ENCODE measurements at regions not wholly inside any gene's neighbourhood (a gene's known extent, or its start where the extent isn't known, plus 50 kb on each side); places are given as distances from the start of the nearest gene placed in this dataset.

DNA sequence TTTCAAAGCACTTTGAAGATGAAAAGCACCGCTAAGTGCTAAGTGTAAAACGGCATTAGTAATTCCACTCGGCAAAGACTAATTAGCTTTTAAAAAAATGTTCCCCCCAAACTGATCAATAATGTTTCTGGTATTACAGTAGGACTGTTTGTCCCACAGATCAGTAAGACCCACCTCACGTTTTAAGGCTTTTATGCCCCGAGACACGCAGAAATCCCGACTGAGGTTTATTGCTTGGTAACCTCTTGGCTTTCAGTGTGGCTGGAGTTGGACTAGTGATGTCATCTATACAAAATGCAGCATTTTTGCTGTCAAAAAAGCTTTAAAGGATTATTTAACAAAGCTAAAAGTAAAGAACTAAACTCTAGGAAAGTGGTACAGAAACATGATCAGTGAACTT, 414.6 kb upstream of the PSMD7 start:
- no peak overlapping the region for H3K9ac ChIP-seq (ENCODE audit: low read depth, low read length)
- no peaks in the 10 kb centered on the region; the same call in 1 of the 2 replicates for H3K4me1 ChIP-seq (ENCODE audit: insufficient read depth, low read length)
- no peak overlapping the region for H3K4me3 ChIP-seq (ENCODE audit: low read length)
- no peaks in the 10 kb centered on the region for H3K36me3 ChIP-seq (ENCODE audit: insufficient read depth, low read length)
- H3K9me3 ChIP-seq (ENCODE audit: insufficient read depth, low read depth, low read length): no peaks in the 10 kb centered on the region
- WGBS: 90% methylated on average over 7 of the region's 7 CpGs
- H3K27ac ChIP-seq (ENCODE audit: low read depth, low read length): no peak overlapping the region
- no peaks in the 10 kb centered on the region for H3K27me3 ChIP-seq (ENCODE audit: insufficient read depth, low read length)

DNA sequence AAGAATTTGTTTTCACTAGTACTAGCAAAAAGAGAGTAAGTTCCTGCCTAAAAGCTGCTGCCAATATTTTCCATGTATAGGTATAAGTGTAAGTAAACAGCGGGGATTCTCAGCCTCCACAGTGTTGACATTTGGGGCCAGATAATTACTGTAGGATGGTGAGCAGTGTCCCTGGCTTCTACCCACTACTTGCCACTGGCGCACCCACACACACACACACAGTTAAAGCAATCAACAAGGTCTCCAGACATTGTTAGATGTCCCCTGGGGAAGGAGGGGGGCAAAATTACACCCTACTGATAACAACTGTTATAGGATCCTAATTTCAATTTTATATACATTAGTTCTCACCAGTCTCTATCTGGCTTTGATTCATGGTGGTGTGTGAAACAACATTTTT, 417.0 kb upstream of the PSMD7 start:
- Histone ChIP-seq H3K4me1 (ENCODE audit: insufficient read depth, low read length) (peaks cover 7% of the 10 kb centered on the region; the same call in 1 of the 2 replicates), H3K9me3 (ENCODE audit: insufficient read depth, low read depth, low read length) (no peaks in the 10 kb centered on the region)
- WGBS: 83% methylated on average over 2 of the region's 2 CpGs

DNA sequence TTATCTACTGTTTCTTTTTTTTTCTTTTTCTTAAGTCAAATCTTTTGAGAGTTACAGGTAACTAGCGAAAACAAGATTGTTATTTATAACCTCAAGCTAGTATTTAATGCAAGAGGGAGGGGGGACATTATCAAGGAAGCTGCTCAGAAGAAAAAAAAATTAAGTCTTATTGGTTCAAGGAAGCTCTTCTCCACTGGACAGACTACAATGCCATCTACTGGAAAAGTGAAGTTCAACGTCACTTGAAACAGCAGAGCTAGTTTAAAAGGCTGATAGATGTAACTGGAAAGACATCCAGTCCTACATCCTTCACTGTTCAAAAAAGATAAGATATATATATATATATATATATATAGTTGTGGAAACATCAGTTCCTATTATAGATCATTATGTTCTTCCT, 418.0 kb upstream of the PSMD7 start:
- Histone ChIP-seq H3K27ac (ENCODE audit: low read depth, low read length) (no peak overlapping the region), H3K4me3 (ENCODE audit: low read length) (no peak overlapping the region), H3K9me3 (ENCODE audit: insufficient read depth, low read depth, low read length) (no peaks in the 10 kb centered on the region), H3K9ac (ENCODE audit: low read depth, low read length) (no peak overlapping the region), H3K4me1 (ENCODE audit: insufficient read depth, low read length) (peaks cover 7% of the 10 kb centered on the region; the same call in 1 of the 2 replicates), H3K36me3 (ENCODE audit: insufficient read depth, low read length) (no peaks in the 10 kb centered on the region), H3K27me3 (ENCODE audit: insufficient read depth, low read length) (no peaks in the 10 kb centered on the region)
- WGBS: 30% methylated on average over 1 of the region's 2 CpGs

More for the DNA sequence above, 417.0 kb upstream of the PSMD7 start:
- H3K27me3 ChIP-seq (ENCODE audit: insufficient read depth, low read length): no peaks in the 10 kb centered on the region
- no peak overlapping the region for H3K4me3 ChIP-seq (ENCODE audit: low read length)
- no peak overlapping the region for H3K27ac ChIP-seq (ENCODE audit: low read depth, low read length)
- H3K9ac ChIP-seq (ENCODE audit: low read depth, low read length): no peak overlapping the region
- H3K36me3 ChIP-seq (ENCODE audit: insufficient read depth, low read length): no peaks in the 10 kb centered on the region

DNA sequence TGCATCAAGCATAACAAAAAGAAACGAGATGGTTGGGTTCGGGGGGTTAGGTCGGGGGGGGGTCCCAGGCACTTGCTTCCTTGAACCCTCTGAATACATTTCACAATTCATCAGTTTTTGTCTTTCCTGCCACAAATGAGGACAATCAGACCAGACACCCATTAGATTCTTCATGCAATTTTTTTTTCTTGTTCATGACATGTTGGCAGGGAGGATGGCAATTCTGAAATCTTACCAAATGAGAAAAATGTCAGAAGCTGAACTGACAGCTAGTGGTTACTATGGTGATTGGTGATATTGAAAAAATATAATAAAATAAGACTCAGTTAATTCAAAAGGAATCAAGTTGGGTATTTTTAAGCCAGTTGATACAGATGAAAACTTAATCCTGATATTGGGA, 419.5 kb upstream of the PSMD7 start:
- no CpG with 5 or more reads among the region's 3 CpGs for WGBS
- H3K4me3 ChIP-seq (ENCODE audit: low read length): no peak overlapping the region
- no peaks in the 10 kb centered on the region for H3K9me3 ChIP-seq (ENCODE audit: insufficient read depth, low read depth, low read length)
- H3K27ac ChIP-seq (ENCODE audit: low read depth, low read length): no peak overlapping the region
- H3K27me3 ChIP-seq (ENCODE audit: insufficient read depth, low read length): no peaks in the 10 kb centered on the region
- no peaks in the 10 kb centered on the region for H3K36me3 ChIP-seq (ENCODE audit: insufficient read depth, low read length)
- H3K4me1 ChIP-seq (ENCODE audit: insufficient read depth, low read length): peaks cover 7% of the 10 kb centered on the region; the same call in 1 of the 2 replicates
- no peak overlapping the region for H3K9ac ChIP-seq (ENCODE audit: low read depth, low read length)

DNA sequence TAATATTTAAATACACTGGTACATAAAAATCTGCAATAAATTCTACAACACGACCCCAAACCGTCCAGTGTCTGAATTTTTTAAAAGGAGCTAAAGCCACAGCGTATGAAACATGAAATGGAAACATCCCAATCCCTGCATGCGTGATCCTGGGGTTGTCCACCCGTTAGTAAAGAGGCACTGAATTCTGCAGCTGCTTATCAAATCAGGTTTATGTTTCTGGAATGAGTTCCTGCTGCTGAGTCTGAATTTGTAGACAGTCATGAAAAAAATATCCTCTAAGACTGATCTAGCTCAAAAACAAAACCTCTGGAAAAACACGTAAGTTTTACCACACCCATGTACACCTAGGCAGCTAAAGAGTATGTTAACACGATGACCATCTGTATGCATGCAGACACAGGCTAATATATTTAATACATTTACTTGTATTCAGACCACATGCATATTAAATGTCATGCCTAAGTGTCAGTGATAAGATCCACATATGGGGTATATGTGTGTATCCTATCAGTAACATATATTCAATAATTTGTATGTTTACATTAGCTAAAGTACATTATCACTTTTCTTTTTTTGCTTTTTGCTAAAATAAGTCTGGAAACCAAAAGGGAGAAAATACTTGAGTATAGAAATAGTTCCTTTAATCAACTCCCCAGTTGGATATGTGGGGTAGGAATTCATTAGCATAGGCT, 420.5 kb upstream of the PSMD7 start:
- no peak overlapping the region for H3K9ac ChIP-seq (ENCODE audit: low read depth, low read length)
- H3K9me3 ChIP-seq (ENCODE audit: insufficient read depth, low read depth, low read length): no peaks in the 10 kb centered on the region
- H3K4me3 ChIP-seq (ENCODE audit: low read length): no peak overlapping the region
- H3K27ac ChIP-seq (ENCODE audit: low read depth, low read length): no peak overlapping the region
- H3K27me3 ChIP-seq (ENCODE audit: insufficient read depth, low read length): no peaks in the 10 kb centered on the region
- no peaks in the 10 kb centered on the region for H3K36me3 ChIP-seq (ENCODE audit: insufficient read depth, low read length)
- peaks cover 7% of the 10 kb centered on the region; the same call in 1 of the 2 replicates for H3K4me1 ChIP-seq (ENCODE audit: insufficient read depth, low read length)
- 84% methylated on average over 7 of the region's 7 CpGs for WGBS

DNA sequence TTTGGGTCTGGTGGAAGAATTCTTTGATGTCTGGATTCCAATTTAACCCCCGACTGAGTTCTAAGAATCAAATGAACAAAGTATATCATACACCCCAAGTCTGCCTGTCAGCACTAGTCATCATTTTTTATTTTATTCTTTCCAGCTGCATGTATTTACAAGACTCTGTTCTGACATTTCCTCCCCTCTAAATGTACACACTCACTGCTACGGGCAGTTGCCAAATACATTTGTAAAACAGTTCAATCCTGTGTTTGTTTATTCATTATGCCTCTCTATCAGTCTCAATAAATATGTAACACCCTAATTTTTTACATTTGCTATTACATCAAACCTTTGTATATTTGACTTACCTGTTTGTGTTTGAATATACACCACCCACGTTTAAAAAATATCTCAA, 422.3 kb upstream of the PSMD7 start:
- Histone ChIP-seq H3K9ac (ENCODE audit: low read depth, low read length) (no peak overlapping the region), H3K27me3 (ENCODE audit: insufficient read depth, low read length) (no peaks in the 10 kb centered on the region), H3K9me3 (ENCODE audit: insufficient read depth, low read depth, low read length) (no peaks in the 10 kb centered on the region), H3K4me3 (ENCODE audit: low read length) (no peak overlapping the region), H3K27ac (ENCODE audit: low read depth, low read length) (no peak overlapping the region), H3K4me1 (ENCODE audit: insufficient read depth, low read length) (peaks cover 7% of the 10 kb centered on the region; the same call in 1 of the 2 replicates), H3K36me3 (ENCODE audit: insufficient read depth, low read length) (no peaks in the 10 kb centered on the region)
- 71% methylated on average over 3 of the region's 3 CpGs for WGBS

DNA sequence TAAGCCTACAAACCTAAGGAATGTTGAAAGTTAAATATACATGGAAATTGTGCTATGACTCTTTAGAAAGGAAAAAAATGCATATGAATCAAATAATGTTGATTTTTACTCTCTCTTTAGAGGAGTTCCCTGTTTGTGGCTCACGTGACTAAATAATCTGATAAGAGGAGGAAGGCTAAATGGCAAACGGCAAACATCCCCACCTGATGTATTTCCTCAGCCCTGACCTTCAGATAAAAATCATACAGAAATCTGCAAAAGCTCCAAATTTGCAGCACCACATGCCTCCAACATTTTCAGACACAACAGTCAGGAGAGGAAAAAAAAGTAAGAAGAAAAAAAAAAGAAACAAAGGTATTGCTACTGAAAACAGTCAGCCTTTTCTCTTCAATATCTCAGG, 423.0 kb upstream of the PSMD7 start:
- no peak overlapping the region for H3K4me3 ChIP-seq (ENCODE audit: low read length)
- no peaks in the 10 kb centered on the region for H3K9me3 ChIP-seq (ENCODE audit: insufficient read depth, low read depth, low read length)
- no peak overlapping the region for H3K9ac ChIP-seq (ENCODE audit: low read depth, low read length)
- WGBS: 72% methylated on average over 2 of the region's 2 CpGs
- no peak overlapping the region for H3K27ac ChIP-seq (ENCODE audit: low read depth, low read length)
- H3K36me3 ChIP-seq (ENCODE audit: insufficient read depth, low read length): no peaks in the 10 kb centered on the region
- H3K27me3 ChIP-seq (ENCODE audit: insufficient read depth, low read length): no peaks in the 10 kb centered on the region
- peaks cover 7% of the 10 kb centered on the region; the same call in 1 of the 2 replicates for H3K4me1 ChIP-seq (ENCODE audit: insufficient read depth, low read length)

DNA sequence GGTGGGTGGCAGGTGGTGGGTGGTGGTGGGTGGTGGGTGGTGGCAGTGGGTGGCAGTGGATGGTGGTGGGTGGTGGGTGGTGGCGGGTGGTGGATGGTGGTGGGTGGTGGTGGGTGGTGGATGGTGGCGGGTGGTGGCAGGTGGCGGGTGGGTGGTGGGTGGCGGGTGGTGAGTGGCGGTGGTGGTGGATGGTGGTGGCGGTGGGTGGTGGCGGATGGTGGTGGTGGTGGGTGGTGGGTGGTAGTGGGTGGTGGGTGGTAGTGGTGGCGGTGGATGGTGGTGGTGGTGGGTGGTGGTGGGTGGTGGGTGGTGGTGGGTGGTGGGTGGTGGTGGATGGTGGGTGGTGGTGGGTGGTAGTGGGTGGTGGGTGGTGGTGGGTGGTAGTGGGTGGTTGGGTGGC, 423.8 kb upstream of the PSMD7 start:
- Histone ChIP-seq H3K27ac (ENCODE audit: low read depth, low read length) (no peak overlapping the region), H3K9ac (ENCODE audit: low read depth, low read length) (no peak overlapping the region), H3K4me1 (ENCODE audit: insufficient read depth, low read length) (peaks cover 7% of the 10 kb centered on the region; the same call in 1 of the 2 replicates), H3K27me3 (ENCODE audit: insufficient read depth, low read length) (no peaks in the 10 kb centered on the region), H3K36me3 (ENCODE audit: insufficient read depth, low read length) (no peaks in the 10 kb centered on the region), H3K9me3 (ENCODE audit: insufficient read depth, low read depth, low read length) (no peaks in the 10 kb centered on the region), H3K4me3 (ENCODE audit: low read length) (no peak overlapping the region)
- no CpG with 5 or more reads among the region's 8 CpGs for WGBS

DNA sequence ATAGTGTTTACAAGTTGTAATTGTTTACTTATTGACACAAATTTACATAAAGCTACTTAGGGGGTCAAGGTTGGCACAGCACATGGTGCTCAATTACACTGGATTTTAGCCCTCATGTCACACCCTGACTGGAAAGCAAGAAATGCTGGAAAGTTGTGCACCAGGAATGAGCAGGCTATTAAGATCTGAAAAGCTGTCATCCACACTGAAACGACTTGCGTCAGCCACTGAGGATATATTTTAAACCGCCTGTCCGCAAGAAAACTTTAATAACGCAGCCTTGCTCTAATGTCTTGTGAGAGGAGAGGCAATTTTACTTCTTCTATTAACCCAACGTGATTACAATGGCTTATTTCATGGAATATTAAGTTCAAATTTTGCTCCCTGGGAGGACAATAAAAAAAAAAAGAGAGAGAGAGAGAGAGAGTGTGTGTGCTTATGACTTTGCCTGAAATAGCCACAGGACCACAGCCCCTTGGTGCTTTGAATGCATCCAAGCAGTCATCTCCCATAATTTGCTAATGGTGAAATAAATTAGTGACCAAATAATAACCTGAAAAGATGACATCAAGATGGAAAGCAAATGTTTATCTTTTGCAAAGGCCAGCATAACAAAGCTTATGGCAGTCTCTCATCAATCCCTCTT, 425.4 kb upstream of the PSMD7 start:
- Histone ChIP-seq H3K4me3 (ENCODE audit: low read length) (no peak overlapping the region), H3K27ac (ENCODE audit: low read depth, low read length) (no peak overlapping the region), H3K9me3 (ENCODE audit: insufficient read depth, low read depth, low read length) (no peaks in the 10 kb centered on the region), H3K4me1 (ENCODE audit: insufficient read depth, low read length) (peaks cover under 1% of the 10 kb centered on the region; the same call in 1 of the 2 replicates), H3K36me3 (ENCODE audit: insufficient read depth, low read length) (no peaks in the 10 kb centered on the region), H3K27me3 (ENCODE audit: insufficient read depth, low read length) (no peaks in the 10 kb centered on the region), H3K9ac (ENCODE audit: low read depth, low read length) (no peak overlapping the region)
- WGBS: 97% methylated on average over 5 of the region's 6 CpGs

DNA sequence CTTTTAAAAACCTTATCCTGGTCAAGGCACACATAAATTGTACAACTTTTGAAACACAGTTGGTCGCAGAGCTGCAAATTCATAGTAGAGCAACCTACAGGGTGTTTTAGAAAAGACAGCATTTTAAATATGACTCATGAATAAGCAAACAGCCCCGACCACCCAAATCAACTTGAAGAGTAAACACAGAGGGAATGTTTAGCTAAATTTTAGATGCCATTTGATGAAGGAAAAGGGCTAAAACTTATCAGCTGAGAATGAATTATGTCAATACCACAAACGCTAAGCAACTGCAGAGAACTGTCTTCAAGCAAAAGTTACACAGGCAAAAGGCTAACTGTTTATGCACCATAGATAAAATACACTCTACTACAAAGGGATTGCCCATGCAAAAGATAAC, 427.5 kb upstream of the PSMD7 start:
- Histone ChIP-seq H3K27me3 (ENCODE audit: insufficient read depth, low read length) (no peaks in the 10 kb centered on the region), H3K36me3 (ENCODE audit: insufficient read depth, low read length) (no peaks in the 10 kb centered on the region), H3K9me3 (ENCODE audit: insufficient read depth, low read depth, low read length) (no peaks in the 10 kb centered on the region), H3K4me1 (ENCODE audit: insufficient read depth, low read length) (no peaks in the 10 kb centered on the region), H3K9ac (ENCODE audit: low read depth, low read length) (no peak overlapping the region), H3K4me3 (ENCODE audit: low read length) (no peak overlapping the region), H3K27ac (ENCODE audit: low read depth, low read length) (no peak overlapping the region)
- 95% methylated on average over 2 of the region's 3 CpGs for WGBS

DNA sequence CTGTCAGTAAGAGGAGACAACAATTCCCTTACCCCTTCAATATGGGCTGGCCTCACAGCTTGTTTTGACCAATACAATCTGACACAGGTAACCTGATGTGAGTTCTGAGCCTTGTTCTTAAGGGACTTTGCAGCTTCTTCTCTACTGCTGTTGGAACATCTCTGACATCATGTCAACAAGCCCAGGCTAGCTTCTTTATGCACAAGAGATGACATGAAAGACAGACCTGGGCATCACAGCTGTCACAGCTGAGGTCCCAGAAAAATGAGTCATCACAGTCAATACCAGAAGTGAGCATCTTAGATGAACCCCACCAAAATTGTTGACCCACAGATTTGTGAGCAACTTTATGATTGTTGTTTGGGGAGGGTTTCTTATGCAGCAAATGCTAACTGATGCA, 431.7 kb upstream of the PSMD7 start:
- Histone ChIP-seq H3K4me1 (ENCODE audit: insufficient read depth, low read length) (peaks cover 6% of the 10 kb centered on the region; the same call in 1 of the 2 replicates), H3K36me3 (ENCODE audit: insufficient read depth, low read length) (no peaks in the 10 kb centered on the region), H3K9ac (ENCODE audit: low read depth, low read length) (no peak overlapping the region)

More for the DNA sequence above, 431.7 kb upstream of the PSMD7 start:
- Histone ChIP-seq H3K27me3 (ENCODE audit: insufficient read depth, low read length) (no peaks in the 10 kb centered on the region), H3K4me3 (ENCODE audit: low read length) (no peak overlapping the region), H3K27ac (ENCODE audit: low read depth, low read length) (no peak overlapping the region), H3K9me3 (ENCODE audit: insufficient read depth, low read depth, low read length) (no peaks in the 10 kb centered on the region)
